NCI-H345 treated with DMSO at 0.1 percent for 48 hours (cell line): ENCODE measurements at regions not wholly inside any gene's neighbourhood (a gene's known extent, or its start where the extent isn't known, plus 50 kb on each side); places are given as distances from the start of the nearest gene placed in this dataset.

ENCODE experiments used
- DNase-seq: peaks from one replicate; lab custom pipeline; 2025; ENCODE audit not compliant: unreplicated experiment; lab: John Stamatoyannopoulos, UW

GRCh38 chr11:129268371-129268770 is 76.2 kb upstream of the ARHGAP32 start:
- no peak for DNase-seq

- DNase-seq = no peak
Measured at GRCh38 chr11:129267716-129268115, 75.6 kb upstream of the ARHGAP32 start.

- DNase-seq = no peak
Measured at GRCh38 chr11:129266536-129266935, 74.4 kb upstream of the ARHGAP32 start.

GRCh38 chr11:129265125-129265788 is 73.1 kb upstream of the ARHGAP32 start:
- DNase-seq = no peak

GRCh38 chr11:129264114-129264513 is 72.0 kb upstream of the ARHGAP32 start:
- no peak for DNase-seq

- no peak for DNase-seq
Measured at GRCh38 chr11:129260750-129261149, 68.6 kb upstream of the ARHGAP32 start.

- DNase-seq = no peak
Measured at GRCh38 chr11:129259931-129260348, 67.8 kb upstream of the ARHGAP32 start.

GRCh38 chr11:129258205-129258604 is 66.1 kb upstream of the ARHGAP32 start:
- no peak for DNase-seq

- no peak for DNase-seq
Measured at GRCh38 chr11:129257512-129257911, 65.4 kb upstream of the ARHGAP32 start.

GRCh38 chr11:129252621-129253020 is 60.5 kb upstream of the ARHGAP32 start:
- DNase-seq = no peak

GRCh38 chr11:129251067-129251466 is 58.9 kb upstream of the ARHGAP32 start:
- no peak for DNase-seq

- DNase-seq = no peak
Measured at GRCh38 chr11:129249923-129250322, 57.8 kb upstream of the ARHGAP32 start.

- DNase-seq = no peak
Measured at GRCh38 chr11:129249351-129249750, 57.2 kb upstream of the ARHGAP32 start.

GRCh38 chr11:129248618-129249017 is 56.5 kb upstream of the ARHGAP32 start:
- DNase-seq = no peak

- DNase-seq = no peak
Measured at GRCh38 chr11:129247135-129247534, 55.0 kb upstream of the ARHGAP32 start.

- no peak for DNase-seq
Measured at GRCh38 chr11:129242855-129243254, 50.7 kb upstream of the ARHGAP32 start.
